ENCODE measurements at regions not wholly inside any gene's neighbourhood (a gene's known extent, or its start where the extent isn't known, plus 50 kb on each side); places are given as distances from the start of the nearest gene placed in this dataset.

- no peak for DNase-seq
These were observed 125.7 kb upstream of the CDH5 start for GRCh38 chr16:66240631-66241395.

GRCh38 chr16:66240088-66240487, 126.4 kb upstream of the CDH5 start:
- DNase-seq, result no peak

DNA sequence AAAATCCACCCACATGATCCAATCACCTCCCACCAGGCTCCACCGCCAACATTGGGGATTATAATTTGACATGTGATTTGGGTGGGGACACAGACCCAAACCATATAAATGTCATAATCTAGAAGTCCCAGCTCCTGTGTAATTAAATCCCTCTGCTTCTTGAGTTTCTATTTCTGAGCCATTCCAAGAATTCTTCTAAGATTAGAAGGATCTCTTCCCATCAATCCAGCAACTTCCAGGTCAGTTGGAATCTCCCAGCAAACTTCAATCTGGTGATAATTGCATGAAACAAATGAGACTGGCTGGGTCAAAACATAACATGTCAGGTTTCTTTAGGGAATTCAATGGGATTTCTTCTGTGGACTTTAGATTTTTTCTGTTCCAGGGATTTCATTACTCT, 127.8 kb upstream of the CDH5 start:
- DNase-seq, result no peak

GRCh38 chr16:66236301-66236700, 130.2 kb upstream of the CDH5 start:
- no peak for DNase-seq

DNA sequence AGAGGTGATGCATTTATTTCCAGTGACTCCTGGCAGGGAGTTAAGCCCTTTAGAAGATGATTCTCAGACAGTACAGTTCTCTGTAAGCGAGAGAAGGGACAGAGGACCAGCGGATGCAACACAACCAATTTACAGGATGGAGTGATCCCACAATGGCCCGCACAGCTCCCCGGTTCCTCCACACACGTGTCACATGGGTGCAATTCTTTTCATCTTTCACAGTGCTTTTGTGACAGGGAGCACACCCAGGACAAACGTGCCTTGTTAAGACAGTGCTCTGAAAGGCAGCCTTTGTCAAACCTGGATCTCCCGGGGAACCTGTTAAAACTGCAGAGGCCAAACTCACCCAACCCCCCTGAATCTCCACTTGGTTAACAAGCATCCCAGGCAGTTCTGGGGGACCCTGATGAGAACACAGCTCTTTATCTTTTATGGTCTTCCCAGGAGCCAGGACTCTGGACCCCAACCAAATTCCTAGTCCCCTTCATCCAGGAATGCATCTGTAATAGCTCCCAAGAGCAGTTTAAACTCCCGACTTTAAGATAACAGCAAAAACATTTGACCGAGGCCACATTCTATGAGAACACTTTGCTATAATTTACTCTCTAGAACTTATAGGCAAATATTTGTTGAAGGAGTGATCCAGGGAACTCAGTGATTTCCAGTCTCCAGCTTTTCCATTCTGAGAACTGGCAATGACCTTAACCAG, 134.9 kb upstream of the CDH5 start:
- no peak for DNase-seq

DNA sequence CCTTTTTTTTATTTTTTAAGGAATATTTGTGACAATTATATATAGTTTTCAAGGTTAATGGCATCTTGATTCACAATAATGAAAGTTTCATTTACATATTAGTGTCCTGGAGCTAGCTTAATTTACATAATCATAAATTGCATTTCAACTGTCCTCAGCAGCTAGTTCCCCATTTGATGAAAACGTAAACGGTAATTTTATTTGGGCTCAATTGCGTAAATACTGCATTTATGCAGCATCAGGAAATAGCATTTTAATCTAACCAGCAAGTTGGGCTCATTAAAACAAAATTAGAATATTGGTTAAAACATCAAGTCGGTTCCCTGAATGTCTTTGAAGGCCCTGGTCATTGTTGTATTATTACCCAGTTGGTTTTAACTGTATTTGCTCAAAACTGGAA, 136.8 kb upstream of the CDH5 start:
- DNase-seq, result no peak

DNA sequence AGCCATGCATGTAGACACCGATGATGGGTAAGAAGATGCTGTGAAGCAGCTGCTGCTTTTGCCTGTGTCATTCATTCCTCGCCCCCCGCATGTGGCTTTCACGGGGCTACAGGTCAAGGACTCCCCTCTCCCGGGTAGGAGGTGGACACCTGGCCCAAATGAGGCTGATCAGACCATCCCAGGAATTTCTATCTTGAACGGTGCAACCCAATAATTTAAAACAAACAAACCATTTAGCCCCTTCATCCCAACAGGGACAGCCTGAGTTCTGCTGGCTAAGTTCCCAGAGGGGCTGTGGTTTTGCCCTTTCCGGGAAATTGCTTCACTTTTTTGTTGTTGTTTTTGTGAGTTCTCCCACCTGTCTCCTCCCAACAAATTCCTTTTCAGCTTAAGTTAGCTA, 137.7 kb upstream of the CDH5 start:
- DNase-seq, result no peak

DNA sequence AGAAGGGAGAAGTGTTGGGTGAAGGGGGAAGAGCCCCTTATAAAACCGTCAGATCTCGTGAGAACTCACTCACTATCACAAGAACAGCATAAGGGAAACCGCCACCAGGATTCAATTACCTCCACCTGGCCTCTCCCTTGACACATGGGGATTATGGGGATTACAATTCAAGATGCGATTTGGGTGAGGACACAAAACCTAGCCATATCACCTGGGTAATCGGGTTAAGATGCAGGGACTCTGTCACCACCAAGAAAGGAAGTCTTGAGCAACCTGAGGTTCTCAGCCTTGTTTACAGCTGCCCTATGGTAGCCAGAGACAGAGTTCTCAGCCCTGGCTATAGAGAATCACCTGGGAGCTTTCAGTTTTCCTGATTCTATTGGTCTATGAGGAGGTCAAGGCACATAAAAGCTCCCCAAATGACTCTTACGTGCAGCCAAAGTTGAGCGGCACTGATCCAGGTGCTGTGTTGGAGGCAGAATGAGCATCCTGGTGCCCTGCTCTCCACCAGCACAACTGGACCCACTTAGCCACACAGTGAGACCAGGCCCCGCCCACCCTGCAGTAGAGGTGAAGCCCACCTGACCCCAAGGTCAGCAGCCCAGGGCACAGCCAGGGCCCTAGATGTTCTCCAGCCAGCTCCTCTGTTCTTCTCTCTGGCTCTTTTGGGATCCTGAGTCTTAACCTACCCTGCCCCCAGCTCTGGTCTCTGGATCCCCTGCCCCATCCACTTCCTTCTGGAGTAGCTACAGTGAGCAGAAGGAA, 138.5 kb upstream of the CDH5 start:
- no peak for DNase-seq

GRCh38 chr16:66226762-66227161, 139.7 kb upstream of the CDH5 start:
- no peak for DNase-seq

- no peak for DNase-seq
These were observed 140.8 kb upstream of the CDH5 start for GRCh38 chr16:66225696-66226095.

DNA sequence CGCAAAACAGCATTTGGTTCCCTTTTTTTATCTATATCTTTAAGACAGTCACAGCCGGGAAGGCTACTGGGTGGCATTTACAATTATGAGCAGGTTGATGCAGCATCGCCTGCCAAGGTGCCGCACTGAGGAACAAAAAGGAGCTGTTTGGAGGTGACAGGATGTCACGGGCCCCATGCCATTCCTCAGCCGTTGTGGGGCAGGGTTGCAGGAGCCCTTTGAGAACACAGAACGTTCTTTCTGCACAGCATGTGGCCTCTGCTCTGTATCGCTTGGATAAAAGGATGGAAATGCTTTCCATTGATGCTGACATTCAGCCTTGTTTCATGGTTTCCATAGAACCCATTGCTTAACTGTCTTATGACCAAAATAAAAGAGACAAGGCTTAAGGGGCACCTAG, 141.9 kb upstream of the CDH5 start:
- no peak for DNase-seq

DNA sequence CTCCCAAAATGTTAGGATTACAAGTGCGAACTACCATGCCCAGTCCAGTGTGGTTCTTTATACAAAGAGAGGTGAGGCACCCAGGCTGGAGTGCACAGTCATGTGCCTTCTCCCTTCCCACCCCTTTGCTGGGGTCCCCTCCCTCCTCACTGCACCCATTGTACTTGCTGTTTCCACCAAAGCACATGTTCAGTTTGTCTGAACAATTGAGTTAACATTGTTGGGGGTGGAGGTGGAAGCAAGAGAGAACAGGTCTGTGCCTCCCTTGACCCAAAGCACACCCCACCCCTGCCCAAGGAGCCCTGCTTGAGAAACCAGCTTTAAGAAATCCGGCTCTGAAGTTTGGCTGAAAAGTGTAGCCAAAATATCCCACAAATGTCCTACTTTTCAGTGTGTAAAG, 142.3 kb upstream of the CDH5 start:
- no peak for DNase-seq

DNA sequence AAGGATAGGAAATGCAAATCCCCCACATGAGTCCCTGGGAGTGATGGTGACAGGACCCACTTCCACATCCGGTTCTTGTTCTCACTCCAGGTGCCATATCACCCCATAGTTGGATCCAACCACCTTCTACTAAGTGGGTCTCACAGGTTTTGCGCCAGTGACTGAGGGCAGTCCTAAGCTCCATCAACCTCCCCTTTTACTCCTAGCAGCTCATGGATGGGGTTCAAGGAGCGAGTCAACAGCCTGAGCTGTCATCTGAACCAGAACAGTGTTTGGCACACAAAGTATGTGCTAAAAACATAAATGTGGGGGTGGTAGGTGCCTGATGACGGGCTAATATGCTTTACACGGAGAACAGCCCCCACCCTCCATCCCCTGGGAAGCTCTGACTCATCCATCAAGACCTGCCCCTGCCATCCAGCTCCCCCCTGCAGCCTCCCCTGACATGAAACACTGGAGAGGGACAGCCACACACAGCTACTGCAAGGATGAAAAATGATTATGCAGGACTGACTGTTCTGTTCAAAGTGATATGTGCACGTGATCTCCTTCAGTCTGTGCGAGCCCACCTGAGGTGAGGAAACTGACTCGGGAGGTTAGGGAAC, 143.2 kb upstream of the CDH5 start:
- DNase-seq, result no peak

DNA sequence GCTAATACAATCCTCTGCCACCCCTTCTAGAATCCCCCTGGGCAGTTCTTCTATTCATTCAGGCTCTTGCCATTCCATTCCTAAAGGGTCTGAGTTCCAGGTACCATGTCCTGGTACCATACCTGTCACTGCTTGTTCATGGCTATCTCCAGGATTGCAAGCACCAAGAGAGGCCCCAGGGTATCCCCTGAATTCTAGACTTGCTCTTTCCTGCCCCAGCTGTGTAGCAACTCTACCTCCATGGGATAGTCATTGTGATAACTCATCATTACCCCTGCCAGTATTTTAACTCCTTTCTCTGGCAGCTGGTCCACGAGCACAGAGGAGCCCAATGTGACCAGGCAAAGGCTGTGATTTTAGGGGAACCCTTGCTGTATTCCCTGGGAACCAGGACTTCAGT, 143.7 kb upstream of the CDH5 start:
- DNase-seq, result no peak

- DNase-seq, result no peak
These were observed 145.8 kb upstream of the CDH5 start for GRCh38 chr16:66220702-66221101.

- DNase-seq, result no peak
These were observed 147.0 kb upstream of the CDH5 start for GRCh38 chr16:66219491-66219890.

- no peak for DNase-seq
These were observed 154.1 kb upstream of the CDH5 start for GRCh38 chr16:66212428-66212827.

- no peak for DNase-seq
These were observed 154.8 kb upstream of the CDH5 start for GRCh38 chr16:66211651-66212050.

- no peak for DNase-seq
These were observed 158.6 kb upstream of the CDH5 start for GRCh38 chr16:66207883-66208265.

DNA sequence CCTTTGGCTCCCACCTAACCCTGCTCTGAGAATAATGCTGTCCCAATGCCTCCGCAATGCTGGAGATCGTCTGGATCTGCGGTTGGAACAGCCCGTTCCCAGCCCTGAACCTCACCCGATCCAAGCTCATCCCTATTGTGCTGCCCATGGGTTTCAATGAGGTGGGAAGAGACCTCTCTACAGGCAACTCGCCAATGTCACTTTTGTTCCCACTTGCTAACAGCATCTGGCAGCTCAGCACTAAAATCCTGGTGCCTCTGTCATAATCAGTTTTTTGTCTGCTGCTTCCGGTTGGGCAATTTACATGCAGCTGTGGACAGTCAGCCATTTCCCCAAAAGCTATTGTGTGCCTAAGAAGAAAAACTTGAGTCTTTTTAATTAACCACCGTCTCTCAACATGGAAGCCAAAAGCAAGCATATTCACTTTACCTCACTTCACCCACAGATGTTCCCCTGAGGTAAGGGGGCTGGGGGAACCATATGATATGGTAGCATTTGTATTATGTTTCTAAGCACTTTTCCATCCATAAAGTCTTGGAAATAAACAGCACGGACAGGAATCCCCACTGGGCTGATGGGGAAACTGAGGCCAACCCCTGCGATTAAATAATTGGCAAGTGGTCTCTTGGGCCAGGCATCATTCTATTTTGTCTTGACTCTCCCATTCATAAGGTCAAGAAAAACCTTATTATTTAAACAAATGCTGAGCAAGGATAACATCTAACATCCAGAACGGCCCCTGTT, 159.2 kb upstream of the CDH5 start:
- DNase-seq, result peak; percentile 2

GRCh38 chr16:66206363-66206762, 160.1 kb upstream of the CDH5 start:
- no peak for DNase-seq

DNA sequence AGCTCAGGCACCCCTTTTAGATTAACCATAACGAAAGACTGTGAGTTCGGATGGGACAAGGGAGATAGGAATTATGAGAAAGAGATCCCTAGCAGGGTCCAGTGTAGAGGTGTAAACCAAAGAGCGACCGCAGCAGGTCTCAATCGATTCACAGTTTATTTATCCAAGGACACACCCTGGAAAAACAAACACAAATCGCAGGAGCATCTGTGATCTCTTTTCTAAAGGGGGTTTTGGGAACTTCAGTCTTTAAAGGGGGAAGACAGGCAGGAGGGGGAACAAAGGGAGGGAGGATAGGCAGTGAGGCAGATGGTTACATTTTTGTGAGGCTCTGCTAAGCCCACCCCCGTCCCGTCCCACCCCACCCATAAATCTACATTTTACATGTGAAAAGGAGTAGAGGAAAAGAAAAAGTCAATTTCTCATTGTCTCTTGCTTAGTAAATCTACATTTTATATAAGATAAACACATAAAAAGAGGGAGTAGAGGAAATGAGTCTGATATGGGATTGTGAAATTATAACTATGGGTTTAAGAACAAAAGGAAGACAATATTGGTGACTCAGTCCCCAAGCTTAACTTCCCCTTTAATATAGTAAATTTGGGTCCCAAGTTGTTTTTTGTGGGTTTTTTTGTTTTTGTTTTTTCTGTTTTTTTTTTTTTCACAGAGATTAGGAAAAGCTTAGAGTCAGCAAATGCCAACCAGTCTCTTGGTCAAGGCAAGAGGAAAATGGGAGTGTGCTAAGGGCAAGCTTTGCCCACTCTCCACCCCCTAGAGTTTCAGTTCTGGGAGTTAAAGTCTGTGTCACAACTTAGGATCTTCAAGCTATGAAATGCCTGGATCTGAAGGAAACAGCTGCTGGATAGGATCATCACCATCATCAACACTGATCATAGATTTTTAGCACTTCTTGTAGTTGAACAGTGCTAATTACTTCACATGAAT, 160.9 kb upstream of the CDH5 start:
- DNase-seq, result peak; percentile 22

All from OCI-M1 (cell line).